B cell (primary cell): ENCODE measurements at regions not wholly inside any gene's neighbourhood (a gene's known extent, or its start where the extent isn't known, plus 50 kb on each side); places are given as distances from the start of the nearest gene placed in this dataset.

Experiments used
- ATAC-seq: fragments of 200-7000 bp; cut with Tn5 transposase; one replicate; pipeline ENCODE4 v1.10.0; 2021; ENCODE audit warnings: low read depth, mild to moderate bottlenecking, moderate number of reproducible peaks, moderate library complexity
- CTCF ChIA-PET: fragments of 350-600 bp; sonication (Branson Sonifier 250); formaldehyde crosslinking; loops from one replicate; lab custom pipeline; 2021; ENCODE audit warnings: antibody characterized with exemption, inconsistent platforms; lab: Charles Lee
- POLR2A ChIA-PET: fragments of 350-600 bp; sonication (Branson Sonifier 250); formaldehyde crosslinking; loops from one replicate; lab custom pipeline; 2021; ENCODE audit warnings: antibody characterized with exemption; lab: Charles Lee
- DNase-seq: peaks from one replicate; pipeline ENCODE4 v3.0.0; 2013
- H2AFZ ChIP-seq: 2 replicates; pipeline ENCODE4 v1.6.1; 2012; ENCODE audit warnings: mild to moderate bottlenecking, low read depth, low read length; ENCODE audit not compliant: insufficient read depth, poor library complexity, severe bottlenecking
- H3K27ac ChIP-seq, 2 donors: 1 replicate in 1 of 2; 2 replicates in 1 of 2; pipeline ENCODE4 v1.5.1; 2012 to 2013; ENCODE audit warnings: low read length in 2 of 2, mild to moderate bottlenecking in 2 of 2, moderate library complexity in 1 of 2
- H3K27me3 ChIP-seq, 4 experiments: fragments of 200-600 bp in 1 of 4; sonication (generic) in 1 of 4; replicated peaks in 1 of 4; 1 replicate in 2 of 4; 2 replicates in 2 of 4; pipeline versions ENCODE4 v1.6.1 to v1.7.0; 2013 to 2016; ENCODE audit warnings: low read length in 3 of 4, mild to moderate bottlenecking in 2 of 4, mixed read lengths in 1 of 4, moderate library complexity in 1 of 4; ENCODE audit not compliant: insufficient read depth in 4 of 4, control insufficient read depth in 3 of 4; ENCODE audit errors: control extremely low read depth in 1 of 4
- H3K36me3 ChIP-seq, 2 experiments: replicated peaks in 1 of 2; 1 replicate in 1 of 2; 2 replicates in 1 of 2; pipeline versions ENCODE4 v1.6.1 to v1.7.1; 2013; ENCODE audit warnings: low read length in 1 of 2; ENCODE audit not compliant: insufficient read depth in 2 of 2, control insufficient read depth in 1 of 2; ENCODE audit errors: control extremely low read depth in 1 of 2, extremely low read depth in 1 of 2
- H3K4me1 ChIP-seq, 2 donors: fragments of 200-600 bp in 1 of 2; sonication (generic) in 1 of 2; 1 replicate in 1 of 2; 2 replicates in 1 of 2; pipeline versions ENCODE4 v1.5.1 to v1.6.1; 2013 to 2017; ENCODE audit warnings: low read length in 2 of 2; ENCODE audit not compliant: control insufficient read depth in 2 of 2, insufficient read depth in 2 of 2
- H3K4me2 ChIP-seq: replicated peaks from 2 replicates; pipeline ENCODE3; 2012; ENCODE audit warnings: mild to moderate bottlenecking, low read depth, low read length; ENCODE audit not compliant: poor library complexity, severe bottlenecking
- H3K4me3 ChIP-seq, 5 experiments: fragments of 200-600 bp in 1 of 5; sonication (generic) in 1 of 5; 1 replicate in 3 of 5; 2 replicates in 2 of 5; pipeline versions ENCODE4 v1.5.1 to v1.7.0; 2011 to 2016; ENCODE audit warnings: low read length in 4 of 5, mild to moderate bottlenecking in 4 of 5, low read depth in 2 of 5, control low read depth in 1 of 5, moderate library complexity in 1 of 5; ENCODE audit not compliant: insufficient read depth in 1 of 5; ENCODE audit errors: control extremely low read depth in 1 of 5, extremely low read depth in 1 of 5
- H3K79me2 ChIP-seq: fragments of 200-600 bp; sonication (generic); one replicate; pipeline ENCODE4 v1.6.0; 2016; ENCODE audit warnings: low read length; ENCODE audit not compliant: control insufficient read depth, insufficient read depth
- H3K9ac ChIP-seq: fragments of 200-600 bp; sonication (generic); 2 replicates; pipeline ENCODE4 v1.6.1; 2017; ENCODE audit warnings: mild to moderate bottlenecking, low read length, moderate library complexity
- H3K9me3 ChIP-seq, 3 donors: one replicate each; pipeline versions ENCODE4 v1.6.1 to v1.7.1; 2013; ENCODE audit warnings: low read length in 2 of 3; ENCODE audit not compliant: control insufficient read depth in 2 of 3, insufficient read depth in 1 of 3; ENCODE audit errors: control extremely low read depth in 1 of 3
- H4K20me1 ChIP-seq: 2 replicates; pipeline ENCODE4 v1.6.0; 2012; ENCODE audit warnings: mild to moderate bottlenecking, low read length; ENCODE audit not compliant: insufficient read depth, control insufficient read depth, poor library complexity, severe bottlenecking
- H3K27ac Mint-ChIP-seq: one replicate; pipeline ENCODE4 v1.8.0; 2021; ENCODE audit warnings: mixed read lengths
- H3K27me3 Mint-ChIP-seq: one replicate; pipeline ENCODE4 v1.8.0; 2021; ENCODE audit warnings: mixed read lengths
- H3K4me1 Mint-ChIP-seq: one replicate; pipeline ENCODE4 v1.8.0; 2021; ENCODE audit warnings: mixed read lengths
- H3K4me3 Mint-ChIP-seq: one replicate; pipeline ENCODE4 v1.8.0; 2021; ENCODE audit warnings: mixed read lengths
- H3K9me3 Mint-ChIP-seq: one replicate; pipeline ENCODE4 v1.8.0; 2022; ENCODE audit warnings: mixed read lengths; ENCODE audit not compliant: insufficient read depth
- CTCF ChIP-seq: fragments of 200-600 bp; IDR thresholded peaks from one replicate; pipeline ENCODE4 v1.8.0; 2022; ENCODE audit warnings: antibody characterized with exemption, mild to moderate bottlenecking
- EZH2 ChIP-seq: IDR thresholded peaks from 2 replicates; pipeline ENCODE4 v1.6.1; 2012; ENCODE audit warnings: borderline replicate concordance, low read depth, mild to moderate bottlenecking, moderate library complexity, low read length; ENCODE audit not compliant: insufficient read depth, poor library complexity, severe bottlenecking
- WGBS: methylation state at CpG from one replicate; pipeline ENCODE4 v1.1.5; 2013; ENCODE audit warnings: missing lambda C conversion rate; ENCODE audit not compliant: insufficient coverage; 5-methylcytosine and 5-hydroxymethylcytosine counted together
- intact Hi-C: fragments of 100-400 bp; cut with micrococcal nuclease; formaldehyde crosslinking; loops from one replicate; pipeline ENCODE4 v1.10.0; 2022

DNA sequence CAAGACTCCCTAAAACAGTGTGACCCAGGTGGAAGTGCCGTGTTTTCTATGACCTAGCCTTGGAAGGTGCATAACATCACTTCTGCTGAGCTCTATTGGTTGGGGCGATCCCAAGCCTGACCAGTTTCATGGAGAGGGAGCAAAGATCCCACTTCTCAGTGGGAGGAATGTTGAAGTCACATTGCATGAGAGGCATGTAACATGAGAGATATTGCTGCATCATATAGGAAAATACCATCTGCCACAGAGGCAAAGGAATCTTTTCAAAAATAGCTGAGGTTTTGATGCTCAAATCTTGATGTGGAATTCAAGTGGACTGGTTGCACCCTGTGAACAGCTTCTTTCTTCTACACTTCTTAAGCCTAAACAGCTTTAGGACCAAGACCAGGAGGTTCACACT is 56.4 kb upstream of the NLRP1 start:
- no peak overlapping the region for H3K4me3 Mint-ChIP-seq
- H3K27ac ChIP-seq: no peak overlapping the region
- H3K4me1 Mint-ChIP-seq: no peaks in the 10 kb centered on the region
- H3K4me1 ChIP-seq: no peaks in the 10 kb centered on the region
- H3K9ac ChIP-seq: no peak overlapping the region
- DNase-seq (no peak), ATAC-seq (no peak)
- no peaks in the 10 kb centered on the region for H4K20me1 ChIP-seq
- H3K79me2 ChIP-seq: no peaks in the 10 kb centered on the region
- ChIA-PET CTCF (interaction anchor here (1.4 kb wide), 1 partner anchor 53 kb away, joined by 3 read pairs; no protein-coding TSS in a partner anchor), POLR2A (no interaction called here)
- H3K36me3 ChIP-seq: no peaks in the 10 kb centered on the region
- no peak overlapping the region for H3K27ac Mint-ChIP-seq
- intact Hi-C loops: no loop called here
- TF ChIP-seq EZH2 (no peak), CTCF (no peak)
- peaks cover 26% of the 10 kb centered on the region for H3K27me3 Mint-ChIP-seq
- WGBS: 89% methylated on average over 2 of the region's 2 CpGs
- H3K9me3 ChIP-seq: no peaks in the 10 kb centered on the region
- peaks cover 0 to 6% (median 0%) of the 10 kb centered on the region in 4 experiments for H3K27me3 ChIP-seq
- no peak overlapping the region for H2AFZ ChIP-seq
- no peak overlapping the region for H3K4me3 ChIP-seq
- no peaks in the 10 kb centered on the region for H3K9me3 Mint-ChIP-seq
- H3K4me2 ChIP-seq: no peak overlapping the region

- no peak overlapping the region for H3K27ac Mint-ChIP-seq
These were observed 58.4 kb upstream of the NLRP1 start for GRCh38 chr17:5642752-5643151.

More at GRCh38 chr17:5642752-5643151, 58.4 kb upstream of the NLRP1 start:
- 93% methylated on average over 2 of the region's 4 CpGs for WGBS
- no peaks in the 10 kb centered on the region for H3K4me1 ChIP-seq
- H3K27me3 Mint-ChIP-seq: peaks cover 17% of the 10 kb centered on the region
- TF ChIP-seq EZH2: no peak
- TF ChIP-seq CTCF: no peak
- H3K9ac ChIP-seq: no peak overlapping the region
- no peak overlapping the region for H3K27ac ChIP-seq
- H3K4me1 Mint-ChIP-seq: no peaks in the 10 kb centered on the region
- no peaks in the 10 kb centered on the region for H3K36me3 ChIP-seq
- ATAC-seq: no peak
- peaks cover 0 to 6% (median 0%) of the 10 kb centered on the region in 4 experiments for H3K27me3 ChIP-seq
- intact Hi-C loops: no loop called here
- H3K79me2 ChIP-seq: no peaks in the 10 kb centered on the region
- H4K20me1 ChIP-seq: no peaks in the 10 kb centered on the region
- H3K4me2 ChIP-seq: no peak overlapping the region
- H3K4me3 ChIP-seq: no peak overlapping the region
- no peaks in the 10 kb centered on the region for H3K9me3 ChIP-seq
- no peaks in the 10 kb centered on the region for H3K9me3 Mint-ChIP-seq
- no peak overlapping the region for H3K4me3 Mint-ChIP-seq
- ChIA-PET POLR2A (no interaction called here), CTCF (interaction anchor here (1.3 kb wide), 1 partner anchor 15 kb away, joined by 3 read pairs; no protein-coding TSS in a partner anchor)
- no peak for DNase-seq
- H2AFZ ChIP-seq: no peak overlapping the region
